ENCODE measurements at regions not wholly inside any gene's neighbourhood (a gene's known extent, or its start where the extent isn't known, plus 50 kb on each side); places are given as distances from the start of the nearest gene placed in this dataset.
"Not testable (repeated sequence)": the region's sequence is repeated elsewhere in the genome, so short reads cannot be mapped to it uniquely, and the experiment has no call there.

GRCh38 chr1:38727684-38728584 is 131.6 kb downstream of the RRAGC start:
- no peak for DNase-seq
- Histone ChIP-seq H3K27ac (peak overlapping the region in 7 of 8 donors; percentile 22 to 63 (median 49)), H3K36me3 (no peaks in the 10 kb centered on the region), H3K4me3 (no peak overlapping the region), H3K27me3 (replicated peaks in 1 of 7) (peaks cover 0 to 66% (median 10%) of the 10 kb centered on the region in 7 donors), H3K4me1 (peaks cover 0 to 29% (median 14%) of the 10 kb centered on the region in 6 donors), H3K9me3 (no peaks in the 10 kb centered on the region)
- TF ChIP-seq POLR2A (IDR thresholded peaks at IDR 0.05), result no peak
- TF ChIP-seq, protein P1, sequence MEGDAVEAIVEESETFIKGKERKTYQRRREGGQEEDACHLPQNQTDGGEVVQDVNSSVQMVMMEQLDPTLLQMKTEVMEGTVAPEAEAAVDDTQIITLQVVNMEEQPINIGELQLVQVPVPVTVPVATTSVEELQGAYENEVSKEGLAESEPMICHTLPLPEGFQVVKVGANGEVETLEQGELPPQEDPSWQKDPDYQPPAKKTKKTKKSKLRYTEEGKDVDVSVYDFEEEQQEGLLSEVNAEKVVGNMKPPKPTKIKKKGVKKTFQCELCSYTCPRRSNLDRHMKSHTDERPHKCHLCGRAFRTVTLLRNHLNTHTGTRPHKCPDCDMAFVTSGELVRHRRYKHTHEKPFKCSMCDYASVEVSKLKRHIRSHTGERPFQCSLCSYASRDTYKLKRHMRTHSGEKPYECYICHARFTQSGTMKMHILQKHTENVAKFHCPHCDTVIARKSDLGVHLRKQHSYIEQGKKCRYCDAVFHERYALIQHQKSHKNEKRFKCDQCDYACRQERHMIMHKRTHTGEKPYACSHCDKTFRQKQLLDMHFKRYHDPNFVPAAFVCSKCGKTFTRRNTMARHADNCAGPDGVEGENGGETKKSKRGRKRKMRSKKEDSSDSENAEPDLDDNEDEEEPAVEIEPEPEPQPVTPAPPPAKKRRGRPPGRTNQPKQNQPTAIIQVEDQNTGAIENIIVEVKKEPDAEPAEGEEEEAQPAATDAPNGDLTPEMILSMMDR (IDR thresholded peaks at IDR 0.05 in 8 of 11, conservative IDR thresholded peaks at IDR 0.05 in 3 of 11), result no peak
- TF ChIP-seq POLR2AphosphoS5 (IDR thresholded peaks at IDR 0.05), result peak; percentile 53 to 78 (median 60)
- intact Hi-C loops (cut with DNase I; ENCODE audit: low total_unique reads), result no loop called here
- 3 to 6% (median 3%) methylated on average over 15 to 20 of the region's 20 CpGs for WGBS, 5 donors

DNA sequence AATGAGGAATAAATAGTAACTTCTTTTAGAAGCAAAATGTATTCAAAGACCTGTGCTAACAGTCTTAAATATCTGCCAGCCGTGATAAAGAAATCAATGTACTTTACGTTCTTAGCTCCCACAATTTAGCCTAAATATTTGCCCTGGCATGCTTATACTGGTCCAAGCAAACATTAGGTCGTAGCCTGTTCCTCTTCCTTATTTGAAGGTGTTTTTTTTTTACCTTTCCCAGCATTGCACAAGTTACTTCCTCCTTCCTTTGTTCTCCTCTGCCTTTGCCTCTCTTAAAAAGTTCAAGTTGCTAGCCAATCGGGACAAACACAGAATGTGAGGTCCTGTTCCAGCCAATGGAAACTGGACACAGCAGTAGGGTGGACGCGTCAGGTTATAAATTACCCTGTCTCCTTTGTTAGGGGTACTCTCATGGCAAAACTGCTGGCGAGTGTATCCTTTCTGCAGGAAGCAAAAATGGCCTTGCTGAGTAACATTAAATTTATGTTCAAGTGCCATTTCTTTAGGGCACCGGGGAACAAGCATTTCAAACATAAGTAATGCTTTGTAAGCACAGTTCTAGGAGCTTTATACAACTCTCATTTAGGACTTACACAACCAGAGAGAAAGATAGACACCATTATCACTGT is 134.1 kb downstream of the RRAGC start:
- DNase-seq; intact Hi-C loops (cut with DNase I; ENCODE audit: low total_unique reads); H3K27ac ChIP-seq; H3K4me3 ChIP-seq; H3K9me3 ChIP-seq; H3K36me3 ChIP-seq: not testable (repeated sequence)
- Histone ChIP-seq H3K4me1 (peaks cover 0 to 29% (median 14%) of the 10 kb centered on the region in 6 donors), H3K27me3 (replicated peaks in 1 of 7) (peaks cover 0 to 56% (median 10%) of the 10 kb centered on the region in 7 donors)
- WGBS, 5 donors, result 68 to 80% (median 75%) methylated on average over 8 of the region's 8 CpGs

GRCh38 chr1:38724160-38725131 is 135.1 kb downstream of the RRAGC start:
- TF ChIP-seq POLR2A (IDR thresholded peaks at IDR 0.05) (no peak), POLR2AphosphoS5 (IDR thresholded peaks at IDR 0.05) (no peak)
- TF ChIP-seq, protein P1 (IDR thresholded peaks at IDR 0.05 in 8 of 11, conservative IDR thresholded peaks at IDR 0.05 in 3 of 11), result no peak

DNA sequence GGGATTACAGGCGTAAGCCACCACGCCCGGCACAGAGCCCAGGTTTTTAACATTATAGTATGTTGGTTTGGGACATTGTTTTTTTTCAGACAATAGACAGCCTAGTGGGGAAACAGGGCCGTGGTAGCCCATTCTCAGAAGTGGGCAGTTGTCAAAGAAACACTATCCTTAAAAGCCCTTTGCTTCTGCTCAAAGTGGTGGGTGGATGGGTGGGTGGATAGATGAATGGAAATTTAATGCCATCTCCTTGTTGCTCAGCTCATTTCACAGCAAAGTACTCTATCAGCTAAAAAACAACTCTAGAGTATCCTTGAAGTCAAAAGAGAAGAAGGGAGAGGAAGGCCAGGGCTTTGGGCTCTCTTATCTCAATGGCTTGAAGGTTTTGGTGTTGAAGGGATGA is 137.8 kb downstream of the RRAGC start:
- DNase-seq, result no peak
- 85 to 94% (median 90%) methylated on average over 4 of the region's 4 CpGs for WGBS, 5 donors
- no peak overlapping the region for H3K4me3 ChIP-seq
- no peak overlapping the region for H3K27ac ChIP-seq
- peaks cover 0 to 6% (median 0%) of the 10 kb centered on the region in 6 donors for H3K4me1 ChIP-seq
- peaks cover 0 to 1% (median 0%) of the 10 kb centered on the region in 8 donors for H3K9me3 ChIP-seq
- TF ChIP-seq POLR2A (IDR thresholded peaks at IDR 0.05) (no peak), POLR2AphosphoS5 (IDR thresholded peaks at IDR 0.05) (no peak)
- TF ChIP-seq, protein P1 (IDR thresholded peaks at IDR 0.05 in 8 of 11, conservative IDR thresholded peaks at IDR 0.05 in 3 of 11), result no peak
- H3K36me3 ChIP-seq, result no peaks in the 10 kb centered on the region
- peaks cover 0 to 24% (median 2%) of the 10 kb centered on the region in 7 donors for H3K27me3 ChIP-seq (replicated peaks in 1 of 7)
- intact Hi-C loops (cut with DNase I; ENCODE audit: low total_unique reads), result no loop called here

More at GRCh38 chr1:38724160-38725131, 135.1 kb downstream of the RRAGC start:
- Histone ChIP-seq H3K4me3 (no peak overlapping the region), H3K27ac (no peak overlapping the region), H3K36me3 (no peaks in the 10 kb centered on the region), H3K4me1 (peaks cover 0 to 29% (median 14%) of the 10 kb centered on the region in 6 donors), H3K9me3 (no peaks in the 10 kb centered on the region), H3K27me3 (replicated peaks in 1 of 7) (peaks cover 0 to 49% (median 10%) of the 10 kb centered on the region in 7 donors)
- 35 to 64% (median 38%) methylated on average over 7 of the region's 7 CpGs for WGBS, 5 donors
- no peak for DNase-seq
- intact Hi-C loops (cut with DNase I; ENCODE audit: low total_unique reads), result no loop called here

Measured in spleen (tissue), 11 donors.